ENCODE measurements at regions not wholly inside any gene's neighbourhood (a gene's known extent, or its start where the extent isn't known, plus 50 kb on each side); places are given as distances from the start of the nearest gene placed in this dataset.

DNA sequence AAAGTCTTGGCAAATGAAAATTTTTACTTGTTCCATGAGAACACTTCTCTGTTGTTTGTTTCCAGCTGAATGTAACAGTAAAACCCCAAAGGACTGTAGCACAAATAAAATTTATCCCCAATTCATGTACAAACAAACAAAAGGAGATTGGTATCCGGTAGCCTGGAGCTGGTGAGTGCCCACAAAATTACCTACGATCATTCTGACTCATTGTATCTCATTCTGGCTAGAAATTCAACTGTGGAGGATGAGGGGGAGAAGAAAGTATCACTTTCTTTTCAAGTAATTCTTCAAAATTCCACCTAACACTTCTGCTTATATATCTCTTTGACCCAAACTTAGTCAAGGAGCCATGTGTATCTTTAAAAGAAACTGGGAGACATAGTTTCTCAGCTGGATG is 268.5 kb downstream of the ALG10B start:
- DNase-seq, result no peak

GRCh38 chr12:38586789-38587188 is 270.2 kb downstream of the ALG10B start:
- no peak for DNase-seq

GRCh38 chr12:38587594-38587993 is 271.0 kb downstream of the ALG10B start:
- no peak for DNase-seq

DNA sequence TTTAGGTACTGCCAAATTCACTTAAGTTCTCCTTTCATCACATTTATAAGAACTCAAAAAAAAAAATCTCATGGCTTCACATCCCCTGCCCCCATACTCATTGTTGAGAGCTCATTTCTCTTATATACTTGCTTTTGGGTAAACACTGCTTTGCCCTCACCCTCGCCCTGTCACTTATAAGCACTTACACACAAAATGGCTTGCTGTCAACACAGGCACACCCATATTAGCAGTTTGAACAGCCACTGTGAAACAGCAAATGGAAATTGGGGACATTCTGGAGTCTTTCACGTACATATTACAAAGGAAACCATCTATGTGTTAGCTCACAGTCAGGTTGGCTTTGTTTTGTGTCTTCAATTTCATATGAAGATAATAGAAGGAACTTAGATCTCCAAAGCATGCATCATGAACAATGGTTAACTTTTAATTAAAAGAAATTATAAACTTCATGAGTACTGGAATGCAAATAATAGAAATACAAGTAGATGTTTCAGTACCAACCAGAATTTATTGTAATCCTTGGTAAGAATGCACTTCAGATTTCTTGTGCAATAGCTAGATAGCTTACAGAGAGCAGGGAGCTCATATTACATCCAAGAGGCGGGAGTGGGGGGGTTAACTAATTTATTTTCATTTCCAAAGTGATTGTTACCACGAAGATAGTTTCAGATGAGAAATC is 272.2 kb downstream of the ALG10B start:
- no peak for DNase-seq

DNA sequence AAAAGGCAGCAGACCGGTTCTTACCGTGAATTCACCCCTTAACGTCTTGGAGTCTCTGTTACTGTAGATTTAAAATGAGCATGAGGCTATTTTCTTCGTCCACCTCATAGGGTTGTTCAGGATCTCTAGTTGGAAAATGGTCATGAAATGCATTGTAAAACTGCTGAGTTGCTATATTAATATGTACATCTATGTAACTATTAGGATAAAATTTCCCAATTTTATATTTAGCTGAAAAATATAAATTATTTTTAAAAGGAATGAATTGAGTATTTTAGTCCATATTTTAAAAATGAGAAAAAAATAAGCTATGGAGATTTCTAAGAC is 272.7 kb downstream of the ALG10B start:
- no peak for DNase-seq

- no peak for DNase-seq
Observed at GRCh38 chr12:38601949-38602348, 285.4 kb downstream of the ALG10B start.
